Body of pancreas (tissue), 4 donors: ENCODE measurements at regions not wholly inside any gene's neighbourhood (a gene's known extent, or its start where the extent isn't known, plus 50 kb on each side); places are given as distances from the start of the nearest gene placed in this dataset.

ENCODE experiments used
- ATAC-seq: fragments of 150-250 bp; one replicate; pipeline ENCODE4 v1.9.1; 2016
- DNase-seq, 4 donors: peaks; one replicate each; pipeline ENCODE4 v3.0.0-alpha.2; 2019
- H3K27ac ChIP-seq, 4 donors: fragments of 200-600 bp; sonication (generic); 1 replicate in 3 of 4; 2 replicates in 1 of 4; pipeline versions ENCODE4 v1.5.1 to v1.6.1; 2016 to 2019; ENCODE audit warnings: mild to moderate bottlenecking in 1 of 4, mixed read lengths in 1 of 4, moderate library complexity in 1 of 4
- H3K27me3 ChIP-seq, 2 donors: fragments of 200-600 bp; sonication (generic); one replicate each; pipeline ENCODE4 v1.6.0; 2016; ENCODE audit warnings: mild to moderate bottlenecking in 1 of 2
- H3K36me3 ChIP-seq, 2 donors: fragments of 200-600 bp; sonication (generic); replicated peaks in 1 of 2; 2 replicates each; pipeline ENCODE4 v1.5.1; 2016; ENCODE audit warnings: low read depth in 2 of 2; ENCODE audit not compliant: insufficient read depth in 1 of 2
- H3K4me1 ChIP-seq: fragments of 200-600 bp; sonication (generic); one replicate; pipeline ENCODE4 v1.6.0; 2016
- H3K4me3 ChIP-seq, 2 donors: fragments of 200-600 bp; sonication (generic); 1 replicate in 1 of 2; 2 replicates in 1 of 2; pipeline ENCODE4 v1.5.1; 2016 to 2019
- H3K9me3 ChIP-seq, 3 donors: fragments of 200-600 bp; sonication (generic); 1 replicate in 2 of 3; 2 replicates in 1 of 3; pipeline ENCODE4 v1.5.1; 2016
- CTCF ChIP-seq, 7 experiments: fragments of 450-650 bp in 4 of 7; fragments of 200-600 bp in 3 of 7; sonication (generic) in 3 of 7; IDR thresholded peaks; one replicate each; pipeline ENCODE4 v1.5.1; 2016 to 2019; ENCODE audit warnings: antibody characterized with exemption in 7 of 7
- POLR2A ChIP-seq, 3 donors: fragments of 450-650 bp; IDR thresholded peaks; one replicate each; pipeline ENCODE4 v1.6.1; 2016; ENCODE audit warnings: antibody characterized with exemption in 3 of 3, mild to moderate bottlenecking in 2 of 3
- WGBS, 2 donors: methylation state at CpG; one replicate each; pipeline ENCODE4 v1.1.5; 2017; 5-methylcytosine and 5-hydroxymethylcytosine counted together
- intact Hi-C: fragments of 100-400 bp; cut with DNase I; formaldehyde crosslinking; loops from one replicate; pipeline ENCODE4 v1.15.1; 2023

- DNase-seq, result no peak
- Histone ChIP-seq H3K36me3 (no peaks in the 10 kb centered on the region), H3K9me3 (no peaks in the 10 kb centered on the region), H3K27me3 (no peaks in the 10 kb centered on the region), H3K4me1 (no peaks in the 10 kb centered on the region), H3K27ac (no peak overlapping the region), H3K4me3 (no peak overlapping the region)
- WGBS, 2 donors, result 50 to 54% methylated on average over 2 of the region's 2 CpGs
- intact Hi-C loops, result no loop called here
- TF ChIP-seq CTCF (IDR thresholded peaks at IDR 0.05), result no peak
- TF ChIP-seq POLR2A (IDR thresholded peaks at IDR 0.05), result no peak
- ATAC-seq, result no peak
These were observed 219.7 kb upstream of the TMPO start for GRCh38 chr12:98295681-98296080.

DNA sequence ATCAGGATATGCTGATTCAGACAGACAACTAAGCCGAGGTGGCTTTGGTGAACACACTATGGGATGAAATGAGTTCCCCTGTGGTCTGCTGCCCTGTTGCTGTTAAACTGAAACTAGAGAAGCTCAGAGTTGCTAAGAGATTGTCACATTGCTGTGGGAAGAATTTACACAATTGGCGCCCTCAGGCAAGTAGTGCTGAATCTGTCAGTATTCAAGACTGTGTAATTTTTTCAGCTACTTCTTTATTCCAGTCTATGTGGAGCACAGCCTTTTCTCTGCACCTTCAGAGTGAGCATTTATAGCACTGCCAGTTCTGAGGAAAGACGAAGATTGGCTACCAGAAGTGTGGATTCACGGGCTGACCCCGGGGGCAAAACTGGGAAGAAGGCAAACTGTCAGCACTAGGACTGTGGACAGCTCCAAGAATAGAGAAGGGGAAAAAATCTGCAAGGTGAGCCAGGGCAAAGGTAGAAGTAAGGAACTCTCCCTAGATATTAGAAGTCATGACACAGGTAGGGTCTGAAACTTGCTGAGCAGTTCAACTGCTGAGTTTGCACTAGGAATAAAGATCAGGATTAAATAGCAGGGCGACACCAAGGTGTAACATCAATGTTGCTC, 218.8 kb upstream of the TMPO start:
- ATAC-seq, result no peak
- H3K36me3 ChIP-seq, result no peaks in the 10 kb centered on the region
- WGBS, 2 donors, result 30 to 33% methylated on average over 6 of the region's 6 CpGs
- H3K27ac ChIP-seq, result no peak overlapping the region
- no peak for DNase-seq
- no peaks in the 10 kb centered on the region for H3K4me1 ChIP-seq
- intact Hi-C loops, result no loop called here
- no peaks in the 10 kb centered on the region for H3K27me3 ChIP-seq
- TF ChIP-seq POLR2A (IDR thresholded peaks at IDR 0.05), result no peak
- TF ChIP-seq CTCF (IDR thresholded peaks at IDR 0.05), result no peak
- H3K9me3 ChIP-seq, result no peaks in the 10 kb centered on the region
- H3K4me3 ChIP-seq, result no peak overlapping the region

- H3K27ac ChIP-seq, result no peak overlapping the region
- no peaks in the 10 kb centered on the region for H3K4me1 ChIP-seq
- ATAC-seq (no peak), DNase-seq (no peak)
- no peaks in the 10 kb centered on the region for H3K27me3 ChIP-seq
- no peaks in the 10 kb centered on the region for H3K36me3 ChIP-seq
- H3K9me3 ChIP-seq, result no peaks in the 10 kb centered on the region
- H3K4me3 ChIP-seq, result no peak overlapping the region
- 32 to 35% methylated on average over 3 of the region's 3 CpGs for WGBS, 2 donors
- intact Hi-C loops, result no loop called here
- TF ChIP-seq CTCF (IDR thresholded peaks at IDR 0.05) (no peak), POLR2A (IDR thresholded peaks at IDR 0.05) (no peak)
These were observed 217.9 kb upstream of the TMPO start for GRCh38 chr12:98297538-98297937.

- intact Hi-C loops, result no loop called here
- no peaks in the 10 kb centered on the region for H3K9me3 ChIP-seq
- H3K27ac ChIP-seq, result no peak overlapping the region
- 71 to 74% methylated on average over 2 of the region's 2 CpGs for WGBS, 2 donors
- DNase-seq, result no peak
- no peak for ATAC-seq
- no peaks in the 10 kb centered on the region for H3K4me1 ChIP-seq
- no peak overlapping the region for H3K4me3 ChIP-seq
- no peaks in the 10 kb centered on the region for H3K27me3 ChIP-seq
- no peaks in the 10 kb centered on the region for H3K36me3 ChIP-seq
- TF ChIP-seq CTCF (IDR thresholded peaks at IDR 0.05) (no peak), POLR2A (IDR thresholded peaks at IDR 0.05) (no peak)
These were observed 207.2 kb upstream of the TMPO start for GRCh38 chr12:98308141-98308540.
